ENCODE measurements at regions not wholly inside any gene's neighbourhood (a gene's known extent, or its start where the extent isn't known, plus 50 kb on each side); places are given as distances from the start of the nearest gene placed in this dataset.
"Not testable (repeated sequence)": the region's sequence is repeated elsewhere in the genome, so short reads cannot be mapped to it uniquely, and the experiment has no call there.

- Histone ChIP-seq H3K4me2 (ENCODE audit: low read length) (no peak overlapping the region), H3K9me3 (ENCODE audit: low read length) (no peaks in the 10 kb centered on the region), H3K4me1 (ENCODE audit: insufficient read depth, low read length) (no peaks in the 10 kb centered on the region), H2AFZ (ENCODE audit: low read length) (no peak overlapping the region), H3F3A (ENCODE audit: low read length, unreplicated experiment) (no peaks in the 10 kb centered on the region), H3K79me2 (ENCODE audit: low read length) (no peaks in the 10 kb centered on the region), H3K27ac (ENCODE audit: low read length) (no peak overlapping the region), H3K36me3 (ENCODE audit: low read depth, low read length) (no peaks in the 10 kb centered on the region), H3K27me3 (ENCODE audit: low read length) (no peaks in the 10 kb centered on the region), H4K20me1 (ENCODE audit: low read length) (no peaks in the 10 kb centered on the region), H3K9ac (ENCODE audit: low read length) (no peak overlapping the region), H3K9me2 (replicated peaks; ENCODE audit: low read length) (no peaks in the 10 kb centered on the region), H3K4me3 (ENCODE audit: low read length) (no peak overlapping the region)
- ChIA-PET POLR2A (ENCODE audit: unreplicated experiment) (no interaction called here), CTCF (no interaction called here)
- intact Hi-C loops (cut with micrococcal nuclease) = no loop called here
- DNase-seq (no peak), ATAC-seq (no peak)
- BruUV-seq (replicated peaks) = no TSS peak
- no peak for TF ChIP-seq EZH2 (IDR thresholded peaks at IDR 0.05; ENCODE audit: low read length, unreplicated experiment)
- TF ChIP-seq, protein P1, sequence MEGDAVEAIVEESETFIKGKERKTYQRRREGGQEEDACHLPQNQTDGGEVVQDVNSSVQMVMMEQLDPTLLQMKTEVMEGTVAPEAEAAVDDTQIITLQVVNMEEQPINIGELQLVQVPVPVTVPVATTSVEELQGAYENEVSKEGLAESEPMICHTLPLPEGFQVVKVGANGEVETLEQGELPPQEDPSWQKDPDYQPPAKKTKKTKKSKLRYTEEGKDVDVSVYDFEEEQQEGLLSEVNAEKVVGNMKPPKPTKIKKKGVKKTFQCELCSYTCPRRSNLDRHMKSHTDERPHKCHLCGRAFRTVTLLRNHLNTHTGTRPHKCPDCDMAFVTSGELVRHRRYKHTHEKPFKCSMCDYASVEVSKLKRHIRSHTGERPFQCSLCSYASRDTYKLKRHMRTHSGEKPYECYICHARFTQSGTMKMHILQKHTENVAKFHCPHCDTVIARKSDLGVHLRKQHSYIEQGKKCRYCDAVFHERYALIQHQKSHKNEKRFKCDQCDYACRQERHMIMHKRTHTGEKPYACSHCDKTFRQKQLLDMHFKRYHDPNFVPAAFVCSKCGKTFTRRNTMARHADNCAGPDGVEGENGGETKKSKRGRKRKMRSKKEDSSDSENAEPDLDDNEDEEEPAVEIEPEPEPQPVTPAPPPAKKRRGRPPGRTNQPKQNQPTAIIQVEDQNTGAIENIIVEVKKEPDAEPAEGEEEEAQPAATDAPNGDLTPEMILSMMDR (conservative IDR thresholded peaks at IDR 0.05; ENCODE audit: low read depth, low read length) = no peak
Measured at GRCh38 chr2:200121931-200122330, 166.5 kb downstream of the MAIP1 start.

GRCh38 chr2:200122683-200123082, 167.3 kb downstream of the MAIP1 start:
- intact Hi-C loops (cut with micrococcal nuclease) = no loop called here
- POLR2A ChIA-PET (ENCODE audit: unreplicated experiment) = no interaction called here
- Histone ChIP-seq H3K9me2 (replicated peaks; ENCODE audit: low read length) (no peaks in the 10 kb centered on the region), H4K20me1 (ENCODE audit: low read length) (no peaks in the 10 kb centered on the region), H3K27ac (ENCODE audit: low read length) (no peak overlapping the region), H3K27me3 (ENCODE audit: low read length) (no peaks in the 10 kb centered on the region), H3K79me2 (ENCODE audit: low read length) (no peaks in the 10 kb centered on the region), H3F3A (ENCODE audit: low read length, unreplicated experiment) (no peaks in the 10 kb centered on the region), H3K4me2 (ENCODE audit: low read length) (no peak overlapping the region), H3K36me3 (ENCODE audit: low read depth, low read length) (no peaks in the 10 kb centered on the region), H3K4me3 (ENCODE audit: low read length) (no peak overlapping the region), H2AFZ (ENCODE audit: low read length) (no peak overlapping the region), H3K4me1 (ENCODE audit: insufficient read depth, low read length) (no peaks in the 10 kb centered on the region), H3K9ac (ENCODE audit: low read length) (no peak overlapping the region), H3K9me3 (ENCODE audit: low read length) (no peaks in the 10 kb centered on the region)
- no peak for DNase-seq
- no peak for ATAC-seq
- TF ChIP-seq EZH2 (IDR thresholded peaks at IDR 0.05; ENCODE audit: low read length, unreplicated experiment) (no peak), EZH2phosphoT487 (IDR thresholded peaks at IDR 0.05; ENCODE audit: borderline replicate concordance, low read length) (no peak)
- TF ChIP-seq, protein P1 (conservative IDR thresholded peaks at IDR 0.05; ENCODE audit: low read depth, low read length) = no peak
- BruUV-seq (replicated peaks) = no TSS peak
- CTCF ChIA-PET = no interaction called here

DNA sequence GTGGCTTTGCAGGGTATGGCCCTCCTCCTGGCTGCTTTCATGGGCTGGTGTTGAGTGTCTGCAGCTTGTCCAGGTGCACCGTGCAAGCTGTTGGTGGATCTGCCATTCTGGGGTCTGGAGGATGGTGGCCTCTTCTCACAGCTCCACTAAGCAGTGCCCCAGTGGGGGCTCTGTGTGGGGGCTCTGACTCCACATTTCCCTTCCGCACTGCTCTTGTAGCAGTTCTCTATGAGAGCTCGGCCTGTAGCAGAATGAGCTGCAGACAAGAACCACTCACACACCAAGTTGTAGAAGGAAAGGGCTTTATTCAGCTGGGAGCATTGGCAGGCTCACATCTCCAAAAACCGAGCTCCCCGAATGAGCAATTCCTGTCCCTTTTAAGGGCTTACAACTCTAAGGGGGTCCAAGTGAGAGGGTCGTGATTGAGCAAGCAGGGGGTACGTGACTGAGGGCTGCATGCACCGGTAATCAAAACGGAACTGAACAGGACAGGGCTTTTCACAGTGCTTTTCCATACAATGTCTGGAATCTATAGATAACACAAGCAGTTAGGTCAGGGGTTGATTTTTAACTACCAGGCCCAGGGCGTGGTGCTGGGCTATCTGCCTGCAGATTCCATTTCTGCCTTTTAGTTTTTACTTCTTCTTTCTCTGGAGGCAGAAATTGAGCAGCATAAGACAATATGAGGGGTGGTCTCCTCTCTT, 169.4 kb downstream of the MAIP1 start:
- POLR2A ChIA-PET (ENCODE audit: unreplicated experiment) = interaction anchor here (0.6 kb wide), 1 partner anchor 45 kb away, joined by 4 read pairs; no protein-coding TSS in a partner anchor
- H3K9me3 ChIP-seq (ENCODE audit: low read length); intact Hi-C loops (cut with micrococcal nuclease); DNase-seq; H2AFZ ChIP-seq (ENCODE audit: low read length); CTCF ChIA-PET; H3K4me2 ChIP-seq (ENCODE audit: low read length); H3K79me2 ChIP-seq (ENCODE audit: low read length); H3K27ac ChIP-seq (ENCODE audit: low read length); H3K36me3 ChIP-seq (ENCODE audit: low read depth, low read length); BruUV-seq (replicated peaks); H4K20me1 ChIP-seq (ENCODE audit: low read length); H3F3A ChIP-seq (ENCODE audit: low read length, unreplicated experiment); H3K4me3 ChIP-seq (ENCODE audit: low read length); H3K27me3 ChIP-seq (ENCODE audit: low read length); H3K4me1 ChIP-seq (ENCODE audit: insufficient read depth, low read length); ATAC-seq; H3K9me2 ChIP-seq (replicated peaks; ENCODE audit: low read length); H3K9ac ChIP-seq (ENCODE audit: low read length): not testable (repeated sequence)
